Hepatocyte (in vitro differentiated cells): ENCODE measurements at regions not wholly inside any gene's neighbourhood (a gene's known extent, or its start where the extent isn't known, plus 50 kb on each side); places are given as distances from the start of the nearest gene placed in this dataset.

Experiments used
- DNase-seq: peaks from one replicate; pipeline ENCODE4 v3.0.0-alpha.2; 2016; ENCODE audit warnings: low spot score
- H2AFZ ChIP-seq: fragments of 200-600 bp; sonication (generic); 2 replicates; pipeline ENCODE4 v1.6.0; 2016; ENCODE audit warnings: antibody characterized with exemption, mild to moderate bottlenecking
- H3K27ac ChIP-seq: fragments of 200-600 bp; sonication (generic); 2 replicates; pipeline ENCODE4 v1.5.1; 2016; ENCODE audit warnings: mild to moderate bottlenecking
- H3K27me3 ChIP-seq: fragments of 200-600 bp; sonication (generic); 2 replicates; pipeline ENCODE4 v1.6.1; 2016
- H3K36me3 ChIP-seq: fragments of 200-600 bp; sonication (generic); replicated peaks from 2 replicates; pipeline ENCODE4 v1.5.1; 2016; ENCODE audit warnings: low read depth; ENCODE audit not compliant: insufficient read depth
- H3K4me1 ChIP-seq: fragments of 200-600 bp; sonication (generic); 2 replicates; pipeline ENCODE4 v1.5.1; 2016; ENCODE audit warnings: mild to moderate bottlenecking, moderate library complexity; ENCODE audit not compliant: insufficient read depth
- H3K4me2 ChIP-seq: fragments of 200-600 bp; sonication (generic); 2 replicates; pipeline ENCODE4 v1.6.0; 2016
- H3K4me3 ChIP-seq: fragments of 200-600 bp; sonication (generic); 2 replicates; pipeline ENCODE4 v1.5.1; 2016; ENCODE audit warnings: mild to moderate bottlenecking
- H3K79me2 ChIP-seq: fragments of 200-600 bp; sonication (generic); 2 replicates; pipeline ENCODE4 v1.6.0; 2017; ENCODE audit warnings: mild to moderate bottlenecking
- H3K9me2 ChIP-seq: fragments of 200-600 bp; sonication (generic); replicated peaks from 2 replicates; pipeline ENCODE4 v1.6.0; 2017; ENCODE audit warnings: mild to moderate bottlenecking; ENCODE audit not compliant: insufficient read depth
- H3K9me3 ChIP-seq: fragments of 200-600 bp; sonication (generic); 2 replicates; pipeline ENCODE4 v1.5.1; 2016; ENCODE audit warnings: low read depth, mild to moderate bottlenecking
- H4K20me1 ChIP-seq: fragments of 200-600 bp; sonication (generic); 2 replicates; pipeline ENCODE4 v1.6.0; 2016; ENCODE audit warnings: mild to moderate bottlenecking; ENCODE audit not compliant: insufficient read depth, poor library complexity, severe bottlenecking
- EZH2 ChIP-seq: fragments of 200-600 bp; sonication (generic); IDR thresholded peaks from 2 replicates; pipeline ENCODE4 v1.6.1; 2016; ENCODE audit warnings: antibody characterized with exemption, mild to moderate bottlenecking, borderline replicate concordance
- EZH2phosphoT487 ChIP-seq: fragments of 200-600 bp; sonication (generic); IDR thresholded peaks from one replicate; pipeline ENCODE4 v1.6.1; 2018; ENCODE audit warnings: antibody characterized with exemption, mild to moderate bottlenecking, low read depth, moderate library complexity; ENCODE audit not compliant: unreplicated experiment, severe bottlenecking
- WGBS: methylation state at CpG from one replicate; pipeline ENCODE4 v1.1.6; 2016; ENCODE audit warnings: low lambda C conversion rate; ENCODE audit errors: missing lambda C conversion rate; 5-methylcytosine and 5-hydroxymethylcytosine counted together
- TF ChIP-seq, protein P1 (sequence below): fragments of 200-600 bp; sonication (generic); IDR thresholded peaks from 2 replicates; pipeline ENCODE4 v1.5.1; 2016; ENCODE audit warnings: antibody characterized with exemption, mild to moderate bottlenecking; ENCODE audit not compliant: poor library complexity

DNA sequence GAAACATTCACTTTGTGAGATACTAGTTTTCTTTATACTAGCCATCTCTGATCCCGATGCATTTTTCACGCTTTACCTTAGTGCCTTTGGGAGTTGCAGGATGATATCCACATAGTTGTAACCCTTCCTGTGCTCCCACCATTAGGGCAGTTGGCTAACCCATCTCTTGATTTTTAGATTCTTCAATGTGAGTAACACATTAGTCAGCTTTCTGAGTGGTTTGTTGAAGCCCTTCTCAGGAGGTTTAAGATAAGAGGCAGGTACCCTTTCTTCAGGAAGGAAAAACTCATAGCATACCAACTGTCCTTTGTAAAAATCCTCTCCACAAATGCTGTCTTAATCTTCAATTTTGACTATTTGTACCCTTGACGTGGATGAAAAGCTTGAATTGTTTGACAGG, 392.3 kb downstream of the DMAC1 start:
- H4K20me1 ChIP-seq, result no peaks in the 10 kb centered on the region
- 92% methylated on average over 3 of the region's 3 CpGs for WGBS
- H3K4me2 ChIP-seq, result no peak overlapping the region
- DNase-seq, result no peak
- H3K4me3 ChIP-seq, result no peak overlapping the region
- no peaks in the 10 kb centered on the region for H3K27me3 ChIP-seq
- no peaks in the 10 kb centered on the region for H3K79me2 ChIP-seq
- H3K27ac ChIP-seq, result no peak overlapping the region
- TF ChIP-seq EZH2phosphoT487 (no peak), EZH2 (no peak)
- TF ChIP-seq, protein P1, sequence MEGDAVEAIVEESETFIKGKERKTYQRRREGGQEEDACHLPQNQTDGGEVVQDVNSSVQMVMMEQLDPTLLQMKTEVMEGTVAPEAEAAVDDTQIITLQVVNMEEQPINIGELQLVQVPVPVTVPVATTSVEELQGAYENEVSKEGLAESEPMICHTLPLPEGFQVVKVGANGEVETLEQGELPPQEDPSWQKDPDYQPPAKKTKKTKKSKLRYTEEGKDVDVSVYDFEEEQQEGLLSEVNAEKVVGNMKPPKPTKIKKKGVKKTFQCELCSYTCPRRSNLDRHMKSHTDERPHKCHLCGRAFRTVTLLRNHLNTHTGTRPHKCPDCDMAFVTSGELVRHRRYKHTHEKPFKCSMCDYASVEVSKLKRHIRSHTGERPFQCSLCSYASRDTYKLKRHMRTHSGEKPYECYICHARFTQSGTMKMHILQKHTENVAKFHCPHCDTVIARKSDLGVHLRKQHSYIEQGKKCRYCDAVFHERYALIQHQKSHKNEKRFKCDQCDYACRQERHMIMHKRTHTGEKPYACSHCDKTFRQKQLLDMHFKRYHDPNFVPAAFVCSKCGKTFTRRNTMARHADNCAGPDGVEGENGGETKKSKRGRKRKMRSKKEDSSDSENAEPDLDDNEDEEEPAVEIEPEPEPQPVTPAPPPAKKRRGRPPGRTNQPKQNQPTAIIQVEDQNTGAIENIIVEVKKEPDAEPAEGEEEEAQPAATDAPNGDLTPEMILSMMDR, result no peak
- H3K36me3 ChIP-seq, result no peaks in the 10 kb centered on the region
- no peaks in the 10 kb centered on the region for H3K9me3 ChIP-seq
- H3K4me1 ChIP-seq, result no peaks in the 10 kb centered on the region
- H3K9me2 ChIP-seq, result no peaks in the 10 kb centered on the region
- H2AFZ ChIP-seq, result no peak overlapping the region

GRCh38 chr9:7405924-7406604, 393.5 kb downstream of the DMAC1 start:
- no peaks in the 10 kb centered on the region for H3K4me1 ChIP-seq
- no peak for DNase-seq
- H4K20me1 ChIP-seq, result no peaks in the 10 kb centered on the region
- no peaks in the 10 kb centered on the region for H3K79me2 ChIP-seq
- no peaks in the 10 kb centered on the region for H3K36me3 ChIP-seq
- H3K9me2 ChIP-seq, result no peaks in the 10 kb centered on the region
- H3K27me3 ChIP-seq, result no peaks in the 10 kb centered on the region
- TF ChIP-seq EZH2phosphoT487 (no peak), EZH2 (no peak)
- TF ChIP-seq, protein P1, result no peak
- no peak overlapping the region for H2AFZ ChIP-seq
- H3K4me2 ChIP-seq, result no peak overlapping the region
- WGBS, result 95% methylated on average over 4 of the region's 4 CpGs
- no peak overlapping the region for H3K27ac ChIP-seq
- no peaks in the 10 kb centered on the region for H3K9me3 ChIP-seq
- no peak overlapping the region for H3K4me3 ChIP-seq

GRCh38 chr9:7403839-7404487, 395.6 kb downstream of the DMAC1 start:
- Histone ChIP-seq H3K4me1 (no peaks in the 10 kb centered on the region), H3K4me3 (no peak overlapping the region), H3K27me3 (no peaks in the 10 kb centered on the region), H3K9me2 (no peaks in the 10 kb centered on the region), H3K27ac (no peak overlapping the region), H2AFZ (no peak overlapping the region), H3K9me3 (no peaks in the 10 kb centered on the region), H3K4me2 (no peak overlapping the region), H4K20me1 (no peaks in the 10 kb centered on the region), H3K79me2 (no peaks in the 10 kb centered on the region), H3K36me3 (no peaks in the 10 kb centered on the region)
- no peak for DNase-seq
- 89% methylated on average over 7 of the region's 7 CpGs for WGBS
- TF ChIP-seq EZH2, result no peak
- TF ChIP-seq, protein P1, result no peak
- no peak for TF ChIP-seq EZH2phosphoT487
